ENCODE measurements at regions not wholly inside any gene's neighbourhood (a gene's known extent, or its start where the extent isn't known, plus 50 kb on each side); places are given as distances from the start of the nearest gene placed in this dataset.

DNA sequence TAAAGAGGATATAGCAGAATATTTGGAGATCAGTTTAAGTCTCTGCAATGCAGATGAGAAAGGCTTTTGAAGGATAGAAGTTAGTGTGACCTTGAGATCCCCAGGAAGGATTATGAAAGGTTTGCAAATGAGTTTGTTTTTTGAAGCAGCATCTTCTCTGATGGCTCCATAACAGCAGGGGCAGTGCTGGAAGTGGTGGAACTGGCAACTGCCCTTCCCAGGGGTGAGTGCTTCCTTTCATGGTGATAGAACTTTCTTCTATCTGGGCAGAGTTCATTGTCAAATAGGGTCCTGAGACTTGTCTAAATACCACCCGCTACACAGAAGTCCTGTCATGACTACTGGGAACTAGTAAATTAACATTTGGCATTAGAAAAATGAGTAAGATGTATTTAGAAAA lies 314.2 kb upstream of the MCTP2 start:
- H3K79me2 ChIP-seq (ENCODE audit: insufficient read depth, low read length) = no peaks in the 10 kb centered on the region
- no peak overlapping the region for H3K9ac ChIP-seq (ENCODE audit: low read length)
- no peak overlapping the region for H3K27ac ChIP-seq (ENCODE audit: low read depth, low read length)
- H4K20me1 ChIP-seq (ENCODE audit: insufficient read depth, low read length) = no peaks in the 10 kb centered on the region
- H3K27me3 ChIP-seq (ENCODE audit: insufficient read depth, low read length) = no peaks in the 10 kb centered on the region
- Mint-ChIP-seq H3K4me1 (ENCODE audit: low read depth, unreplicated experiment) (no peaks in the 10 kb centered on the region), H3K9me3 (ENCODE audit: unreplicated experiment) (no peaks in the 10 kb centered on the region), H3K36me3 (ENCODE audit: low read depth, unreplicated experiment) (no peaks in the 10 kb centered on the region), H3K27ac (ENCODE audit: unreplicated experiment) (no peak overlapping the region), H3K27me3 (ENCODE audit: low read depth, unreplicated experiment) (no peaks in the 10 kb centered on the region), H3K4me3 (ENCODE audit: unreplicated experiment) (no peak overlapping the region)
- no peaks in the 10 kb centered on the region for H3K9me3 ChIP-seq (ENCODE audit: insufficient read depth, low read depth, low read length)
- DNase-seq (ENCODE audit: low read depth) (no peak), FAIRE-seq (no peak)
- H3K36me3 ChIP-seq (ENCODE audit: insufficient read depth, low read length) = no peaks in the 10 kb centered on the region
- no peak overlapping the region for H3K4me2 ChIP-seq (ENCODE audit: low read length)
- no peak overlapping the region for H2AFZ ChIP-seq (ENCODE audit: low read depth, low read length)
- TF ChIP-seq EZH2 (IDR thresholded peaks at IDR 0.05; ENCODE audit: insufficient read depth, low read length) = no peak
- TF ChIP-seq CTCF (IDR thresholded peaks at IDR 0.05; ENCODE audit: insufficient read depth, low read depth, low read length) = no peak
- no peak overlapping the region for H3K4me3 ChIP-seq (ENCODE audit: insufficient read depth, low read depth, low read length)
- H3K4me1 ChIP-seq (ENCODE audit: insufficient read depth, low read length) = no peaks in the 10 kb centered on the region

DNA sequence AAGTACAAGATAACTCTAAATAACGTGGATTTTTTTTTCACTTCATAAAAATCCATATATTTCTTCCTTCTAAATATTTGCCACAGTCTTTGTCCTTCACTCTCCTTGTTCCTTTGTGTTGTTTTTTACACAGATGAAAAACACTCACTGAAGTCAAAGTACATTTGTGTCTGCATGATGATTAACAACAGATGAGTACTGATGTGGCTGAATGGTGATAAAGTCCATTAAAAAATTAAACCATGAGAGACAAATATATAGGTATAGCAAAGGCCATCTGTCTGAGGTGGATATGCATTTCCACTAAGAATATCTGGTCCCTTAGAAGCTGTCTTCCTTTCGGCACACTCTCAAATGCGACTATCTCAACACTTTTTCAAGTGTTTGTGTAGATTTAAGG lies 317.5 kb upstream of the MCTP2 start:
- Histone ChIP-seq H3K9me3 (ENCODE audit: insufficient read depth, low read depth, low read length) (no peaks in the 10 kb centered on the region), H3K4me2 (ENCODE audit: low read length) (no peak overlapping the region), H4K20me1 (ENCODE audit: insufficient read depth, low read length) (no peaks in the 10 kb centered on the region), H2AFZ (ENCODE audit: low read depth, low read length) (no peak overlapping the region), H3K79me2 (ENCODE audit: insufficient read depth, low read length) (no peaks in the 10 kb centered on the region), H3K27ac (ENCODE audit: low read depth, low read length) (no peak overlapping the region), H3K9ac (ENCODE audit: low read length) (no peak overlapping the region), H3K4me3 (ENCODE audit: insufficient read depth, low read depth, low read length) (no peak overlapping the region), H3K4me1 (ENCODE audit: insufficient read depth, low read length) (no peaks in the 10 kb centered on the region), H3K36me3 (ENCODE audit: insufficient read depth, low read length) (no peaks in the 10 kb centered on the region), H3K27me3 (ENCODE audit: insufficient read depth, low read length) (no peaks in the 10 kb centered on the region)
- H3K4me3 Mint-ChIP-seq (ENCODE audit: unreplicated experiment) = no peak overlapping the region
- no peak for DNase-seq (ENCODE audit: low read depth)
- H3K27me3 Mint-ChIP-seq (ENCODE audit: low read depth, unreplicated experiment) = no peaks in the 10 kb centered on the region
- no peaks in the 10 kb centered on the region for H3K36me3 Mint-ChIP-seq (ENCODE audit: low read depth, unreplicated experiment)
- H3K4me1 Mint-ChIP-seq (ENCODE audit: low read depth, unreplicated experiment) = no peaks in the 10 kb centered on the region
- FAIRE-seq = no peak
- no peaks in the 10 kb centered on the region for H3K9me3 Mint-ChIP-seq (ENCODE audit: unreplicated experiment)
- no peak for TF ChIP-seq EZH2 (IDR thresholded peaks at IDR 0.05; ENCODE audit: insufficient read depth, low read length)
- no peak for TF ChIP-seq CTCF (IDR thresholded peaks at IDR 0.05; ENCODE audit: insufficient read depth, low read depth, low read length)
- no peak overlapping the region for H3K27ac Mint-ChIP-seq (ENCODE audit: unreplicated experiment)

- Histone ChIP-seq H3K27me3 (ENCODE audit: insufficient read depth, low read length) (no peaks in the 10 kb centered on the region), H3K27ac (ENCODE audit: low read depth, low read length) (no peak overlapping the region), H3K9me3 (ENCODE audit: insufficient read depth, low read depth, low read length) (no peaks in the 10 kb centered on the region), H3K9ac (ENCODE audit: low read length) (no peak overlapping the region), H3K4me3 (ENCODE audit: insufficient read depth, low read depth, low read length) (no peak overlapping the region), H3K4me2 (ENCODE audit: low read length) (no peak overlapping the region), H3K36me3 (ENCODE audit: insufficient read depth, low read length) (no peaks in the 10 kb centered on the region), H2AFZ (ENCODE audit: low read depth, low read length) (no peak overlapping the region), H4K20me1 (ENCODE audit: insufficient read depth, low read length) (no peaks in the 10 kb centered on the region), H3K4me1 (ENCODE audit: insufficient read depth, low read length) (no peaks in the 10 kb centered on the region), H3K79me2 (ENCODE audit: insufficient read depth, low read length) (no peaks in the 10 kb centered on the region)
- TF ChIP-seq CTCF (IDR thresholded peaks at IDR 0.05; ENCODE audit: insufficient read depth, low read depth, low read length) = no peak
- no peak for TF ChIP-seq EZH2 (IDR thresholded peaks at IDR 0.05; ENCODE audit: insufficient read depth, low read length)
- Mint-ChIP-seq H3K4me1 (ENCODE audit: low read depth, unreplicated experiment) (no peaks in the 10 kb centered on the region), H3K9me3 (ENCODE audit: unreplicated experiment) (no peaks in the 10 kb centered on the region), H3K36me3 (ENCODE audit: low read depth, unreplicated experiment) (no peaks in the 10 kb centered on the region), H3K27me3 (ENCODE audit: low read depth, unreplicated experiment) (no peaks in the 10 kb centered on the region), H3K27ac (ENCODE audit: unreplicated experiment) (no peak overlapping the region), H3K4me3 (ENCODE audit: unreplicated experiment) (no peak overlapping the region)
- DNase-seq (ENCODE audit: low read depth) (no peak), FAIRE-seq (no peak)
Measured at GRCh38 chr15:93913310-93913709, 318.1 kb upstream of the MCTP2 start.
